ENCODE measurements at regions not wholly inside any gene's neighbourhood (a gene's known extent, or its start where the extent isn't known, plus 50 kb on each side); places are given as distances from the start of the nearest gene placed in this dataset.

GRCh38 chr11:115887316-115887715 is 383.1 kb upstream of the CADM1 start:
- Histone ChIP-seq H3K27me3 (no peaks in the 10 kb centered on the region), H3K4me1 (no peaks in the 10 kb centered on the region), H3K4me3 (no peak overlapping the region), H3K27ac (no peak overlapping the region), H3K36me3 (no peaks in the 10 kb centered on the region), H3K9me3 (no peaks in the 10 kb centered on the region)
- intact Hi-C loops (cut with DNase I), result no loop called here
- TF ChIP-seq, protein P1, sequence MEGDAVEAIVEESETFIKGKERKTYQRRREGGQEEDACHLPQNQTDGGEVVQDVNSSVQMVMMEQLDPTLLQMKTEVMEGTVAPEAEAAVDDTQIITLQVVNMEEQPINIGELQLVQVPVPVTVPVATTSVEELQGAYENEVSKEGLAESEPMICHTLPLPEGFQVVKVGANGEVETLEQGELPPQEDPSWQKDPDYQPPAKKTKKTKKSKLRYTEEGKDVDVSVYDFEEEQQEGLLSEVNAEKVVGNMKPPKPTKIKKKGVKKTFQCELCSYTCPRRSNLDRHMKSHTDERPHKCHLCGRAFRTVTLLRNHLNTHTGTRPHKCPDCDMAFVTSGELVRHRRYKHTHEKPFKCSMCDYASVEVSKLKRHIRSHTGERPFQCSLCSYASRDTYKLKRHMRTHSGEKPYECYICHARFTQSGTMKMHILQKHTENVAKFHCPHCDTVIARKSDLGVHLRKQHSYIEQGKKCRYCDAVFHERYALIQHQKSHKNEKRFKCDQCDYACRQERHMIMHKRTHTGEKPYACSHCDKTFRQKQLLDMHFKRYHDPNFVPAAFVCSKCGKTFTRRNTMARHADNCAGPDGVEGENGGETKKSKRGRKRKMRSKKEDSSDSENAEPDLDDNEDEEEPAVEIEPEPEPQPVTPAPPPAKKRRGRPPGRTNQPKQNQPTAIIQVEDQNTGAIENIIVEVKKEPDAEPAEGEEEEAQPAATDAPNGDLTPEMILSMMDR (IDR thresholded peaks at IDR 0.05), result no peak
- TF ChIP-seq POLR2A (IDR thresholded peaks at IDR 0.05) (no peak), POLR2AphosphoS5 (IDR thresholded peaks at IDR 0.05; ENCODE audit: insufficient read depth in 1 of 2, low read depth in 1 of 2) (no peak)
- DNase-seq (ENCODE audit: extremely low spot score in 2 of 2), result no peak

DNA sequence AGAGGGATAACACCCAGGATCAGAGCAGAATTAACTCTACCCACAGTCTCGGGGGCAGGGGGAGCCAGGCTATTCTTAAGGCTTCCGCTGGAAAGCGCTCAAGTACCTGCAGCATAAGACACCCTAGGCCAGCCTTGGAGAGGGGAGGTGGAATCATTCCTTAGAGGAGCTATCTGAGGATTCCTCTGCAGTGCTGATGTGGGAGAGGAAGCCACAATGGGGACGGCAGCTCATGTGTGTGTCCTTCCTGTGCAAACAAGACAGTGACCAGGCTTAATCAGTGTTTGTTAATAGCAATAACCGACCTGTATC is 382.2 kb upstream of the CADM1 start:
- H3K9me3 ChIP-seq, result no peaks in the 10 kb centered on the region

GRCh38 chr11:115885535-115886421 is 381.6 kb upstream of the CADM1 start:
- Histone ChIP-seq H3K4me1 (no peaks in the 10 kb centered on the region), H3K9me3 (no peaks in the 10 kb centered on the region), H3K4me3 (no peak overlapping the region), H3K27ac (no peak overlapping the region), H3K27me3 (no peaks in the 10 kb centered on the region), H3K36me3 (no peaks in the 10 kb centered on the region)
- TF ChIP-seq POLR2A (IDR thresholded peaks at IDR 0.05), result no peak
- no peak for TF ChIP-seq POLR2AphosphoS5 (IDR thresholded peaks at IDR 0.05; ENCODE audit: insufficient read depth in 1 of 2, low read depth in 1 of 2)
- TF ChIP-seq, protein P1 (IDR thresholded peaks at IDR 0.05), result no peak
- DNase-seq (ENCODE audit: extremely low spot score in 2 of 2), result no peak
- intact Hi-C loops (cut with DNase I), result no loop called here

More for the DNA sequence above, 382.2 kb upstream of the CADM1 start:
- Histone ChIP-seq H3K36me3 (no peaks in the 10 kb centered on the region), H3K4me1 (no peaks in the 10 kb centered on the region), H3K27me3 (no peaks in the 10 kb centered on the region), H3K4me3 (no peak overlapping the region), H3K27ac (no peak overlapping the region)
- DNase-seq (ENCODE audit: extremely low spot score in 2 of 2), result no peak
- intact Hi-C loops (cut with DNase I), result no loop called here
- TF ChIP-seq POLR2A (IDR thresholded peaks at IDR 0.05) (no peak), POLR2AphosphoS5 (IDR thresholded peaks at IDR 0.05; ENCODE audit: insufficient read depth in 1 of 2, low read depth in 1 of 2) (no peak)
- TF ChIP-seq, protein P1 (IDR thresholded peaks at IDR 0.05), result no peak

GRCh38 chr11:115884800-115885534 is 380.8 kb upstream of the CADM1 start:
- DNase-seq (ENCODE audit: extremely low spot score in 2 of 2), result no peak
- H3K27ac ChIP-seq, result no peak overlapping the region
- no peaks in the 10 kb centered on the region for H3K9me3 ChIP-seq
- TF ChIP-seq POLR2A (IDR thresholded peaks at IDR 0.05) (no peak), POLR2AphosphoS5 (IDR thresholded peaks at IDR 0.05; ENCODE audit: insufficient read depth in 1 of 2, low read depth in 1 of 2) (no peak)
- TF ChIP-seq, protein P1 (IDR thresholded peaks at IDR 0.05), result no peak
- no peaks in the 10 kb centered on the region for H3K4me1 ChIP-seq
- H3K27me3 ChIP-seq, result no peaks in the 10 kb centered on the region
- H3K36me3 ChIP-seq, result no peaks in the 10 kb centered on the region
- H3K4me3 ChIP-seq, result no peak overlapping the region
- intact Hi-C loops (cut with DNase I), result no loop called here

DNA sequence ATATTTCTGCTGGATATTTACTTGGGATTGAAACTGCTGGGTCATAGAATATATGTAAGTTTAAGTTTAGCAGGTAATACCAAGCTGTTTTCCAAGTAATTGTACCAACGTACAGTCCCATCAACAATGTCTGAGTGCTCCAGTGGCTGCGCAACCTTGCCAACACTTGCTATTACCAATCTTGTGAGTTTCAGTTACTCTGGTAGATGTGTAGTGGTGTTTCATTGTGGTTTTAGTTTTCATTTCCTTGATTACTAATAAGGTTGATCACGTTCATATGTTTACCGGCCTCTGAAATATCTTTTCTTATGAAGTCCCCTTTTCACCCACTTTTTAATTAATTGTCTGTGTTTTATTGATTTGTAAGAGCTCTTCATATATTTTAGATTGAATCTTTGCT is 370.6 kb upstream of the CADM1 start:
- intact Hi-C loops (cut with DNase I), result no loop called here
- no peak overlapping the region for H3K4me3 ChIP-seq

More for the DNA sequence above, 370.6 kb upstream of the CADM1 start:
- no peaks in the 10 kb centered on the region for H3K27me3 ChIP-seq
- TF ChIP-seq, protein P1 (IDR thresholded peaks at IDR 0.05), result no peak
- TF ChIP-seq POLR2A (IDR thresholded peaks at IDR 0.05), result no peak
- no peak for TF ChIP-seq POLR2AphosphoS5 (IDR thresholded peaks at IDR 0.05; ENCODE audit: insufficient read depth in 1 of 2, low read depth in 1 of 2)
- no peaks in the 10 kb centered on the region for H3K9me3 ChIP-seq
- H3K4me1 ChIP-seq, result no peaks in the 10 kb centered on the region
- H3K36me3 ChIP-seq, result no peaks in the 10 kb centered on the region
- DNase-seq (ENCODE audit: extremely low spot score in 2 of 2), result no peak
- no peak overlapping the region for H3K27ac ChIP-seq
